ENCODE measurements at regions not wholly inside any gene's neighbourhood (a gene's known extent, or its start where the extent isn't known, plus 50 kb on each side); places are given as distances from the start of the nearest gene placed in this dataset.

DNA sequence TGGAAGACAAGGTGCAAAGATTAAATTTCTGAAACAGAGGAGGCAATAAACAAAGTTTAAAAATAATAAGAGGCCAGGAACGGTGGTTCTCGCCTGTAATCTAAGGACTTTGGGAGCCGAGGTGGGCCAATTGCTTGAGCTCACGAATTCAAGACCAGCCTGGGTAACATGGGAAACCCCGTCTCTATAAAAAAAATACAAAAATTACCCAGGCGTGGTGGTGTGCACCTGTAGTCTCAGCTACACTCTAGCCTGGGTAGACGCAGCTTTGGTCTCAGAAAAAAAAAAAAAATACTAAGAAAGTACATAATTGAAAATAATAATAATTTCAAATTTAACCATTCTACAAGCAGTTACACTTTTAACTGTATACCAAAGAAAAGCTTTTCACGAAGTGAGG, 744.6 kb upstream of the POU3F3 start:
- DNase-seq (ENCODE audit: low spot score): no peak
- in situ Hi-C loops (cut with MboI; ENCODE audit: low pct_unique_long_range_greater_than_20kb, low sequenced_read_pairs, unreplicated experiment): no loop called here
- TF ChIP-seq, protein P1, sequence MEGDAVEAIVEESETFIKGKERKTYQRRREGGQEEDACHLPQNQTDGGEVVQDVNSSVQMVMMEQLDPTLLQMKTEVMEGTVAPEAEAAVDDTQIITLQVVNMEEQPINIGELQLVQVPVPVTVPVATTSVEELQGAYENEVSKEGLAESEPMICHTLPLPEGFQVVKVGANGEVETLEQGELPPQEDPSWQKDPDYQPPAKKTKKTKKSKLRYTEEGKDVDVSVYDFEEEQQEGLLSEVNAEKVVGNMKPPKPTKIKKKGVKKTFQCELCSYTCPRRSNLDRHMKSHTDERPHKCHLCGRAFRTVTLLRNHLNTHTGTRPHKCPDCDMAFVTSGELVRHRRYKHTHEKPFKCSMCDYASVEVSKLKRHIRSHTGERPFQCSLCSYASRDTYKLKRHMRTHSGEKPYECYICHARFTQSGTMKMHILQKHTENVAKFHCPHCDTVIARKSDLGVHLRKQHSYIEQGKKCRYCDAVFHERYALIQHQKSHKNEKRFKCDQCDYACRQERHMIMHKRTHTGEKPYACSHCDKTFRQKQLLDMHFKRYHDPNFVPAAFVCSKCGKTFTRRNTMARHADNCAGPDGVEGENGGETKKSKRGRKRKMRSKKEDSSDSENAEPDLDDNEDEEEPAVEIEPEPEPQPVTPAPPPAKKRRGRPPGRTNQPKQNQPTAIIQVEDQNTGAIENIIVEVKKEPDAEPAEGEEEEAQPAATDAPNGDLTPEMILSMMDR (IDR thresholded peaks at IDR 0.05; ENCODE audit: extremely low read depth, insufficient read depth, missing control alignments): no peak

DNA sequence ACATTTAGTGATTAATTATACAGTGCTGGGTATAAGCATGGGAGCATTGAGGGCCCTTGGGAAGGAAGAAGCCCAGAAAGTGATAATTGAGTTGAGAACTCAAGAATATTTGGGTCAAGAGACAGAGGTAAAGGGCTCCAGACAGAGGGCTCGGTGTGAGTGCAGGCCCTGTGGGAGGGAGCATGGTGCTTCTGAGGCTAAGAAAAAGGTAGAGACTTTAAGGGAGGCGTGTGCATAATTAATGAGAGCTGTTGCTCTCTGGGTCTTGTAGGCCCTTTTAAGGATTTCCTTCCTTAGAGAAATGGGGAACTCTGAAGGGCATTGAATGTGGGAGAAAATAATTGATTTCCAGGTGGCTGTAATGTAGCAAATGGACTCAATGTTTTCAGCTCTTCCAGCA, 735.0 kb upstream of the POU3F3 start:
- TF ChIP-seq, protein P1 (IDR thresholded peaks at IDR 0.05; ENCODE audit: extremely low read depth, insufficient read depth, missing control alignments): no peak
- in situ Hi-C loops (cut with MboI; ENCODE audit: low pct_unique_long_range_greater_than_20kb, low sequenced_read_pairs, unreplicated experiment): no loop called here
- DNase-seq (ENCODE audit: low spot score): no peak

DNA sequence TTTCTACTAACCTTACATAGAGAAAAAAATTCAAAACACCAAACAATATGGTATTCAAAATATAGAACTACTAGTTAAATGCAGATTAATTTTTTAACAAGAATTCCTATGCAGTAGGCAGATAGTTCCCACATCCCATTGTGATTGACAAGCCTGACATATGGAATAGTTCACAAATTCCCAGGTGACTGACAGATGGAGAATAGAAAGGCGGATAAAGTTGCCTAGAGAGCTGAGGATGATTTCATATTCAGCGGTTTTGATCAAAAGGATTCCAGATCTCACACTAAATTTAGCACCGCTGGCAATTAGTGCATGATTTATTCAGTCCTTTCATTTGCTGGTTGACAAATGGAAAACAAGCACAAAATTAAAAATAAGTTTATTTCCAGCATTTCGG, 733.7 kb upstream of the POU3F3 start:
- in situ Hi-C loops (cut with MboI; ENCODE audit: low pct_unique_long_range_greater_than_20kb, low sequenced_read_pairs, unreplicated experiment): no loop called here
- no peak for DNase-seq (ENCODE audit: low spot score)
- TF ChIP-seq, protein P1 (IDR thresholded peaks at IDR 0.05; ENCODE audit: extremely low read depth, insufficient read depth, missing control alignments): no peak

DNA sequence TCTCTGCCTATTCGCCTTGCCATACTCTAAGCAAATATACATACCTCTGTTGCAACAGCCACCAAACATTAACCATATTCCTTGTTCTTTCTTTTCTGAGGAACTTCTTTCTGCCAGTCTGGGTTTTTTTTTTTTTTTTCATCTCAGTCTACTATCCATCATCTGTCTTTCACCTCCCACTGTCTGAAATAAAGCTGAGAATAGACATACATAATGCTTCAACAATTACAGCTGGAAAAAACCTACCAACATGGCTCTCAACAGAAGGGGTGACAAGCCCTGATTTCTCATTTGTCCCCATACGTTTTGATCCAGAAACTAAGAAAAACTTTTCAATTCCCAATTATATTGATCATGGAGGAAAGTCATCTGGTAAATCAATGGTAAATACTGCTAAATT, 728.8 kb upstream of the POU3F3 start:
- TF ChIP-seq, protein P1 (IDR thresholded peaks at IDR 0.05; ENCODE audit: extremely low read depth, insufficient read depth, missing control alignments): no peak
- no peak for DNase-seq (ENCODE audit: low spot score)
- in situ Hi-C loops (cut with MboI; ENCODE audit: low pct_unique_long_range_greater_than_20kb, low sequenced_read_pairs, unreplicated experiment): no loop called here

DNA sequence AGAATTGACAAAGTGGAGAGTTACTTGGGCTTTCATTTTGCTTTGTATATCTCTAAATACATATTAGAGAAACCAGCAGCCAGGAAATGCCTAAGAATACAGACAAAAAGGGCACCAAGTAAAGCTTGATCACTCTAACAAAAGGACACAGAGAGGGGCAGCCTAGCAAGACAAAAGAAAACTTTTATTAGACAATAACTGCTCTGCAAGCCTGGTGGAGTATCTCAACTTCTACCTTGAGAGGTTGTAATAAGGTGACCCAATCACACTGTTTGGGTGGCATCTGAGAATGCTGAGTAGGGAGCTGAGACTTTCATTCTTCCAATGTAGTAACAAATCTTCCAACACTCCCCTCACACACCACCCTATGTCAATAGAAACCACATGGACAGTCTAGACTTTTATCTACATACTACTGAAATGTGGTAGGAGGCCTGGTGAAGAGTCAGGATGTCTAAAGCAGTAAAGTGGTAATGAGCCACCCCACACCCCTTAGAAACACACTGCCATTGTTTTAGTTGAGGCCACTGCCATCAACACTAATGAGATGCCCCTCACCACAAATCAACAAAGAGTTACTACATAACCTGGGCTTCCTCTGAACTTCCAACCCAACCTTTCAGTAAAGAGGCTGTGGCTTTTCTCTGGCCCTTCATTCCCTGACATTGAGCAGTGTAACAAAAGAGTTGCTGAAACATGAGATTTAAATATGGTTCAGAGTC, 726.7 kb upstream of the POU3F3 start:
- DNase-seq (ENCODE audit: low spot score): no peak
- in situ Hi-C loops (cut with MboI; ENCODE audit: low pct_unique_long_range_greater_than_20kb, low sequenced_read_pairs, unreplicated experiment): no loop called here
- TF ChIP-seq, protein P1 (IDR thresholded peaks at IDR 0.05; ENCODE audit: extremely low read depth, insufficient read depth, missing control alignments): no peak

DNA sequence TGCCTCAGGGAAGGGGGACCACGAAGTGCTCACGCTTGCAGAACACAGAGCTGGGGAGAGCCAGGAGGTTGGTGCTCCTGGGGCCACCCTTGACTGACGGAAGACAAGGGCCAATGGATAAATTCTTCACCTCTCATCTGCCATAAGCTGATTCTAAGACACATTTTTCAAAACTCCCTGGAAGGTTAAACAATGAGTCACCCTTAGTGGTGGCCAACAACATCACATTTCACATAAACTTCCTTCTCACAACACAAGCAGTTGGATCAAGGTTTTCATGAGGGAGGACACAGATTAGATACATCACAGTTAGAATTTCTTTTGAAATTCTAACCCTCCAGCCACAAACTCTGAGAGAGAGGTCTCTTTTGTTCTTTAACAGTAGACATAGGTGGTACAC, 713.6 kb upstream of the POU3F3 start:
- TF ChIP-seq, protein P1 (IDR thresholded peaks at IDR 0.05; ENCODE audit: extremely low read depth, insufficient read depth, missing control alignments): no peak
- in situ Hi-C loops (cut with MboI; ENCODE audit: low pct_unique_long_range_greater_than_20kb, low sequenced_read_pairs, unreplicated experiment): no loop called here
- no peak for DNase-seq (ENCODE audit: low spot score)
